NCI-H128 (cell line): ENCODE measurements at regions not wholly inside any gene's neighbourhood (a gene's known extent, or its start where the extent isn't known, plus 50 kb on each side); places are given as distances from the start of the nearest gene placed in this dataset.

Source experiments
- DNase-seq: peaks from one replicate; lab custom pipeline; 2025; ENCODE audit not compliant: unreplicated experiment; lab: John Stamatoyannopoulos, UW

DNA sequence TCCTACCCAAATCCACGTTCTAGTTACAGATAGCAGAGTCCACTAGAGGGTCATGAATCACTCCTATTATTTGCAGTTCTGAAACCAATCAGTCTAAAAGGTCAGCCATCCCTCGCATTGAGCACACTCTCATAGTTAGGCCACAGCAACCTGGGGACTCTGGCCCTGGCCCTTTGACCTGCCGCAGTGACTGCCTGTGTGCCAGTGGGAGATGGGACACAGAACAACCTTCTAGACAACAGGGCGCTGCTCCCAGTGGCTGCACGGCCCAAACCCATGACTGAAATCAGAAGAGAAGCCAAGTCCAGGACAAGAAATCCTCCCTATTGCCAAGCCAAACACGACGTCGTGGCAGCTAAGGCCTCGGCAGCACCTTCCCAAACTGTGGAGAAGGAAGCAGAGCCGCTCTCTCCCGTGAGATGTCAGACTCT, 158.5 kb downstream of the HERPUD2 start:
- DNase-seq, result no peak

DNA sequence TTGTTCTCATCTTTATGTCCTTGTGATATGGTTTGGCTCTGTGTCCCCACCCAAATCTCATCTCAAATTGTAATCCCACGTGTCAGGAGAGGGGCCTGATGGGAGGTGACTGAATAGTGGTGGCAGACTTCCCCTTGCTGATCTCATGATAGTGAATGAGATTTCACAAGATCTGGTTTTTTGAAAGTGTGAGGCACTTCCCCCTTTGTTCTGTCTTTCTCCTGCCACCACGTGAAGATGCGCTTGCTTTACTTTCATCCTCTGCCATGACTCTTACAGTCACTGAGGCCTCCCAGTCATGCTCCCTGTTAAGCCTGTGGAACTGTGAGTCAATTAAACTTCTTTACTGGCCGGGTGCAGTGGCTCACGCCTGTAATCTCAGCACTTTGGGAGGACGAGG, 161.0 kb downstream of the HERPUD2 start:
- DNase-seq, result no peak

DNA sequence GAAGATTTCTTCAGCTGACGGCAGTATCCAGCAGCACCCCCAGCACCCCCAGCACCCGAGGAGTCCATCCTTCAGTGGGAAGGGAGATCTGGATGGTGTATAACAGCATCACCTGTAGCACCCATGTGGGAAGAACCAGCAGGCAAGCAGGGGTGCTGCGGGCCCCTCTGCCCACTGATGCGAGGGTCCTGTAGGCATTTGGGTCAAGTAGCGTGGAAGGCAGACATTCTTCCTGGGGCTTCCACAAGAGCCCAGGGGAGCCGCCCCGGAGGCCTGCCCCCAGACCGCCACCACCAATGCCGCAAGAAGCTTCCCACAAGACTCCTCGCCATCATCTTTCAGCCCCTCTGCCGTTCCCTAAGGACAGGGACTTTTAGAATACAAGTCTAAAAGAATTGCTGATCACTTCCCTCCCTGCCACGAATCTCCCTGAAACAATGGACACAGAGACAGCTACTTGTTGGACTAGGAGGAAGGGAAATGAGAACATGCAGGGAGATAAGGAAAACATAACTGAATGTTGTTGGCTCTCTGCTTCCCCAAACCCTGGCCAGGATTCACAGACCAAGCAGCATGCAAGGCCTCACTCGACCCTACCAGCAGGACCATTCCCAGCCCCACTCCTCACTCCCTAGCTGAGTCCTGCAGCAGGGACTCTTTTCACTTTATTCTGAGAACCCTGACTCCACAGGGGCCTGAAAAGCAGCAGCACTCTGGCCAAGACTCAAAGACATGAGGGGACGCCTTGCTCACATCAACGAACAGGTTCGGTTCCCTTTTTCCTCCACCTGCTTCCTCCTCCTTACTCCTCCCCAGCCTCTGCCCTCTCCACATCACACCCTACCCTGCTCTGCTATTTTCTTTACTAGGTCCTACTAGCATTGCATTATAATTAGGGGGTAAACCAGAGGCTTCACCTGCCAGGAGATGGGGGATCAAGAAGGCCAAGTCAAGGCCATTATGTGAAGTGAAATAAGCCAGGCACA, 164.5 kb downstream of the HERPUD2 start:
- no peak for DNase-seq

DNA sequence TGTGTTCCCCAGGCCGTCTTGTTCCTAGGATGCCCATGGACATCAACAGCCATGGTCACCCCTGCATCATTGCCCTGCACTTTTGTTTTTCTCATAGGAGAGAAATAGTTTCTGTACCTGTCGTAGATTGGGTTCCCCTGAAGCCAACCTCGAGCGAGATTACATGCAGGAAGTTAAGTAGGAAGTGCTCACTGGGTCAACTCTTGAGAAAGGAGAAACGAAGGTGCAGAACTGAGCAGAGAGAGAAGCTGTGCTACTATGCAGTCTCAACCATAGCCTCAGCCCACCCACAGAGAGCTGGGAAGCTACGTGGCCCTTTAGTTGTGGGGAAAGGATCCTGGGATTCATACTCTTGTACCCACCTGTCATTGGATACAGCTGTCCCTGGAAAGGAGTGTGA, 165.2 kb downstream of the HERPUD2 start:
- no peak for DNase-seq

DNA sequence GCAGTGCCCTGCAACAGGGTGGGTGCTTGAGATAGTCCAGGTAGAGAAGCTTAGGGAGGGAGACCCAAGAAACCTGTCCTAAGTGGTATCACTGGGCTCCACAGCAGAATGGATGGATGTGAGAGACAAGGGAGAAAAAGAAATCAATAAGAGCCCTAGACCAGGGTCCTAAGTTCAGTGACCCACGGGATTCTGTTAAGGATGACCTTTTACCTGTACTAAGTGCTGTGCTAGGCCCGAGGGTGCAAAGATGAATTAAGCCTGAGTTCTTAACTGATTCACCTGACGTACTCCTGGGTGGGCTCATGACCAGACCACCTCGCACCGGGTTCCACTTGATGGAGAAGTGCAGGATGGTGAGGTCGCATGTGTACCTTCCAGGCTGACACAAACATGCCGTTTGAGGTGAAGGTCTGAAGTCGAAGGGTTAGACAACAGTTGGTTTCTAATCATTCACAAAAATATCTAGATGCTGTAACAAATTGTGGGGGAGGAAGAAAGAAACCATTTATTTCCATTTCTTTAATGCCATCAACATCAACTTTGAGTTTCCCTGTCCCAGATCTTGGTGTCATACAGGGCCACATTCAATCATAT, 166.5 kb downstream of the HERPUD2 start:
- no peak for DNase-seq

DNA sequence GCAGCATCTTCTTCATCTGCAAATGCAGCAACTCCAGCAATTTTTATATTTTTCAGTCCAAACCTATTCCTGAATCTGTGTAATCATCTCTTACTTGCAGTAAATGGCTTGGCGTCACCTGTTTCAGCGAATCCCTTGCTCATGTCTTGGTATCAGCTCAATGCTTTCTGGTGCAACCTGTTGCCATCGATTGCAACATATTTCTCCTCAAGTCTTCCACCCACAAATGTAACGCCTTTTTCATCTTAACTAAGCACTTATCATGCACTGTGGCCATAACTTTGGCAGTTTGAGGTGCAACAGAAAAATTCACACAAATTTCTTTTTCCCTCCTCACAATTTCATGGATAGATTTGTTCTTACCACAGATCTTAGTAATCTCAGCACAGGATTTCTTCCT, 168.3 kb downstream of the HERPUD2 start:
- no peak for DNase-seq

DNA sequence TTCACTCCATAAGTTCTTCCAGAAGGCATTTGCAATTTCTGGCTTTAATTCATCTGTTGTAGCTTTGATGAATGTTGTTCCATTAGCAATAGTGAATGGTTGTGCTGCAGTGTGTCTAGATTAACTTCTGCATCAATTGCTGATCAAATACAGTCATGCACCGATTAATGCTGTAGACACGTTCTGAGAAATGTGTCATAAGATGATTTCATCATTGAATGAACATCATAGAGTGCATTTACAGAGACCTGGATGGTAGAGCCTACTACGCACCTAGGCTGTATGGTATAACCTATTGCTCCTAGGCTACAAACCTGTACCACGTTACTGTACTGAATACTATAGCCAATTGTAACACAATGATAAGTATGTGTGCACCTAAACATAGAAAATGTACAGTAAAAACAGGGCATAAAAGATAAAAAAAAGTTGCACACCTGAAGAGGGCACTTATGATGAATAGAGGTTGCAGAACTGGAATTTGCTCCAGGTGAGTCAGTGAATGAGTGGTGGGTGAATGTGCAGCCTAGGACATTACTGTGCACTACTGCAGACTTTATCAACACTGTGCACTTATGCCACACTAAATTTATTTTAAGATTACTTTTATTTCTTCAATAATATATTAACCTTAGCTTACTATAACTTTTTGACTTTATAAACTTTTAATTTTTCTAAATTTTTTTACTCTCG, 170.7 kb downstream of the HERPUD2 start:
- no peak for DNase-seq

DNA sequence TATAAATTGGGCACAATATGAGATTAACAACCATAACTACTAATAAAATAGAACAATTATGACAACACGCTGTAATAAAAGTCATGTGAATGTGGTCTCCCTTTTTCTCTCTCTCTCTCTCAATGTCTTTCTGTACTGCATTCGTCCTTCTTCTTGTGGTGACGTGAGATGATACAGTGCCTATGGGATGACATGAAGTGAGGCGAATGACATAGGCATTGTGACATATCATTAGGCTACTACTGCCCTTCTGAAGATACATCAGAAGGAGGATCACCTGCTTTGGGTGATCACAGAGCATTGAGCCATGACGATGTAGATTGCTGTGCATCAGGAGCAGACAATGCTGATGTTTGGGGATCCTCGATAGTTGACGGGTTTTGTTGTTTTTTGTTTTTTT, 171.6 kb downstream of the HERPUD2 start:
- no peak for DNase-seq

DNA sequence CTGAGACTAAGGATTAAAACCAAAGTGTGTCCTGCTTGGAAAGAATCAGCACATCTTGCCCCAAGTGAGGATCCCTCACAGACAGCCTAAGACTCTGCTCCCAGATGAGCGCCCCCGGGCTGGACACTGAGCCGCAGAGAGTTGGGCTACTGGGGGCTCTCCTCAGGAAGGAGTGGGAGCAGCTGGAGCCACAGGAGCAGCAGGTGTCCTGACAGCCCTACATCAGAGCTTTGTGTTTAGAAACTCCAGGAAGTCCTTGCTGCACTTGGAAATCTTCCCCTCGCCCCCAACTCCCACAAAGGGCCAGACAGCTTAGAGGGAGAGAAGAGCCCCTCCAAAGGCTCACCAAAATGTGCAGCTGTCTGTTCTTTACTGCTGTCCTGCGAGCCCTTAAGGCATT, 172.2 kb downstream of the HERPUD2 start:
- no peak for DNase-seq

DNA sequence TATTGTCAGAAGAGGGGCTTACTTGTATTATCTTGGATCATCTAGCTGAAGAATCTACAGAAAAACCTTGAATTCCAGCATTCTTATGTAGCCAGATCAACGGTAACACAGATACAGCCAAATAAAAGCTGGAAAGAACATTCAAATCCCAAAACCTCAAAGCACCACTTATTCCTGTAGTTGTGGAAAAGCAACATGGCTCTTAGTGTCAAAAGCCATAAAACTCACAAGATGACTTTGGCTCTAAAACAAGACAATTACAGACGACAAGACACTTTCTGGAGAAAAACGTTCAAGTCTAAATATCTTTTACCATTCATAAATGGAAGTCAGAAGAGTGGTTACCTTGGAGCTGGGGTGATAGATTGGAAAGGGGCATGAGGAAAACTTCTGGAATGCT, 173.0 kb downstream of the HERPUD2 start:
- DNase-seq, result no peak

DNA sequence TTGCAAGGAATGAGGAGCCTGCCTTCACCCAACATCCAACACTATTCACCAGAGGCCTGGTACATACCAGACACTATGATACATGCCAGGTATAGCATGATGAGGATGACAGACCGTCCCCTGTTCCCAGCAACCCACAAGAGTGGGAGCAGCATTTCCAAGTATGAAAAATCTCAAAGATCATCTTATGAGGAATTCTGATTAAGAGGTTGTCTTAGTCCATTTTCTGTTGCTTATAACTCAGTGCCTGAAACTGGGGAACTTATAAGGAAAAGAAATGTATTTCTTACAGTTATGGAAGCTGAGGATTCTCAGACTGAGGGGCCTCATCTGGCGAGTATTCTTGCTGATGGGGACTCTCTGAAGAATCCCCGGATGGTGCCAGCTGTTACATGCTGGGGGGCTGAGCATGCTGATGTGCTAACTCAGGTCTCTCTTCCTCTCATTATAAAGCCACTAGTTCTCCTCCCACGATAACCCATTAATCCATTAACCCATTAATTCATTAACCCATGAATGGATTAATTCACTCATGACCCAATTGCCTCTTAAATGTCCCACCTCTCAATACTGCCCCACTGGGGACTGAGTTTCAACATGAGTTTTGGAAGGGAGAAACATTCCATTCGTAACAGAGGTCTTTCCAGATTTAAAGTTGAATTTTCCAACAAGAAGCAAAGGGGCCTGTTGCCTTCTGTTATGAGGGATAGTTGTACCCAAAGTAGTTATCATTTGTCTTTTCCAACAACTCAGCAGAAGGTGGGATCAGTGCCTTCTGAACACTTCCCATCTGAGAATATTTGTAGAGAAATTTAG, 173.9 kb downstream of the HERPUD2 start:
- no peak for DNase-seq

DNA sequence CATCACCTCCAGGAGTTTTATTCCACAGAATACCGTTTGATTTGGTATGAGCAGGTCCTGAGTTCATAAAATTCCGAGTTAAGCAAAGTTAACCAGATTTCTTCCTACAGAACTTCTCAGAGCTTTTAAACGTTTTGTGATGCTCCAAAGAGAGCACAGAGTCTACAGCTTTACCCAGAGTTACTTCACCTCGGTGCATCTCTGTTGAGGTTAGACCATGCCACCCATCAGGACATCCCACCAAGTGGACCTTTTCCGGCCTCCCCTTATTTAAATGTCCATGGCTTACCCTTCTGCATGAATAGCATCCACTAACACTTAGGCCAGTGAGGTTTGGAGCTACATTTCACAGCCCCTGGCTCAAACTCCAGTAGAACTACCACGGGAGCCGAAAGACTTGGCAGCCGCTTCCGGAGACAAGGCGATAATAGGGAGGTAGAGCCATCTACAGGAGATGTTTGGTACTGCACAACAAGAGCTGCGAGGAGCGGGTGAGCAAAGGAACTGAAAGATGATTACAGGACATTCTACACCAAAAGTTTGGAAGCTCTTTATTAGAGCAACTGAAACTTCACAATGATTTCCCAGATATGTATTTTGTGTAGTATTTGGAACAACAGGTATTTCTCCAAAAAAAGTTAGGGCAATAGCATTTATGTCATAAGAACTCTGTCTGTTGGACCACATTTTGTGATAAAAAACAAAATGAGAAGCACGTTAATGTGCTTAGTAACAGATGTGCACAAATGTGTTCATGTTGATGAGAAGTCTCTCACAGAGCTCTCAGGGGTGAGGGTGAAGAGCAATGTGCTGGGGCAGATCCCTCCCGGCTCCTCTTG, 174.7 kb downstream of the HERPUD2 start:
- peak; percentile 49 for DNase-seq

DNA sequence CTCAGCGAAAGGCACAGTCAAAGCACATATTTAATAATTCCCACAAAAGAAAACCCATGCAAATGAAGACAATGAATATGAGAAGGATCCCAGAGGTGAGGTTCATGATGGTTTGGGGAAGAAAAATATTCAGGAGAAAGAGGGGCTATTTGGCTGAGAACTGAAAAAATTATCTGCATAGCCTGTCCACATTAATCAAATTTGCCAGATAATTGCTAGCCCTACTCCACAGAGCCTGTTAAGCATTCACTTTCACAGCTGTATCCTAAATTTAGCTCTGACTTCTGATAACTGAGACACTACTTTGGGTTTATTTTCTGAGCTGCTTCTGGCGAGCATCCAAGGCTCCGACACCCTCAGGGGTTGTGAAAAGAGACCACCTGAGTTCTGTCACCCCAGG, 176.2 kb downstream of the HERPUD2 start:
- no peak for DNase-seq

DNA sequence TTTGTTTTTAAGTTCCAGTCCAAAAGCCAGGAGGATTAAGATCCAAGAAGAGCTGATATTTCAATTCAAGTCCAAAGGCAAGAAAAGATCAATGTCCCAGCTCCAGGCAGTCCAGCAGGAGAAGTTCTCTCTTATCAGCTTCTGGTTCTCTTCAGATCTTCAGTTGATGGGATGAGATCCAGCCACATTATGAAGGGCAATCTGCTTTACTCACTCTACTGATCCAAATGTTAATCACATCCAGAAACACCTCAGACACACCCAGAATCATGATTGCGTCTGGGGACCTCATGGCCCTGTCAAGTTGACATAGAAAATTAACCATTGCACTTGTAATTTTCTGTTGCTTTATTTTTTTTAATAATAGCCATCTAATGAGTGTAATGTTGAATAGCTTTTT, 178.4 kb downstream of the HERPUD2 start:
- DNase-seq, result no peak

DNA sequence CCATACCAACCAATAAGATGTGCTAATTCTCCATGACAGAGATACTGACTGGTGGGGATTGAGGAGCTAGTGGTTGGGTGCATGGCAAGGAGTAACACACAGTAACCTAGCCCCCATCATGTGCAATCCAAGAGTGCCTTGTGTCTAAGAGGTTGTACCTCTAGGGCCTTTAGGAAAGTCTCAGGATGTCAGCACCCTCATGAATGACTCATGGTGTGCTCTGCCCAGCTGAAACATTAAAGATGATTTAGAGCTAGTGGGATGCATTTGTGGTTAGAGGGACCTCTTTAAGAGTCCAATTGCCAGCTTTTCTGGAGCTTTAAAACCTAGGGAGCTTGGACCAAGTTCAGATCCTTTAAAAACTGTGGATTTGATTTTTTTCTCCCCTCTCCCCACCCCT, 181.1 kb downstream of the HERPUD2 start:
- no peak for DNase-seq

DNA sequence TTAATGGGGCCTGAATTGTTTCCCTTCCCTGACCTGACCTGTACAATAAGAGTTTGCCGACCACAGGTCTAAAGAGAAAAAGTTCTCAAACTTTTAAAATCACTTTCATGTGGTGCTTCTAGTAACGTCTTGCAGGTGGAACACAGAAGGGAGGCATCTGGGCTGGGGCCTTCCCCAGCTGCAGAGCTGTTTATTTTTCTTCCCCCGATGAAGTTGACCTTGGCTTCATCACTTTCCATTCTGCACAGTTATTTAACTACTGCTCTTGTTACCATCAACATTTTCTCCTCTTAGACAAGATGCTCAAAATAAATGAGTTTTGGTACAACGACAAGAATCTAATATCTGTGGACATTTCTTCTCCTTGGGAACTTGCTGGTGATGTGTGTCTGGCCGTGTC, 181.7 kb downstream of the HERPUD2 start:
- no peak for DNase-seq

DNA sequence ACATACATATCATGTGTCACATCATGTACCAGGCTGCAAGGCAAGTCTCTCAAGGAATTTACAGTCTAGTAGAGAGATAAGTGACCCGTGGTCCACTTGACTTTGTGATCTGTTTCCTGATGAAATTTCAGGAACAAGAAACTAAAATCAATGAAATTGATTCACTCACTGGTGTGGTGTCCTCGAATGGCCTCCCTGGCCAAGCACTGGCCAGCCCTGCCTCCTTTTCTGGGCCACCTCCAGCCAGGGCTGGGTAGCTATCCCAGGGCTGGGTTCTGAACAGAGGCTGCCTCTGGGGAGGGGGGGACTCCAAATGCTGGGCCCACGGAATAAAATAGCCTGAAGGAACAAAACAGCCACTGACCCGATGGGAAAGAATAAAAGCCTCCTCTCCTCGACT, 182.2 kb downstream of the HERPUD2 start:
- DNase-seq, result no peak

DNA sequence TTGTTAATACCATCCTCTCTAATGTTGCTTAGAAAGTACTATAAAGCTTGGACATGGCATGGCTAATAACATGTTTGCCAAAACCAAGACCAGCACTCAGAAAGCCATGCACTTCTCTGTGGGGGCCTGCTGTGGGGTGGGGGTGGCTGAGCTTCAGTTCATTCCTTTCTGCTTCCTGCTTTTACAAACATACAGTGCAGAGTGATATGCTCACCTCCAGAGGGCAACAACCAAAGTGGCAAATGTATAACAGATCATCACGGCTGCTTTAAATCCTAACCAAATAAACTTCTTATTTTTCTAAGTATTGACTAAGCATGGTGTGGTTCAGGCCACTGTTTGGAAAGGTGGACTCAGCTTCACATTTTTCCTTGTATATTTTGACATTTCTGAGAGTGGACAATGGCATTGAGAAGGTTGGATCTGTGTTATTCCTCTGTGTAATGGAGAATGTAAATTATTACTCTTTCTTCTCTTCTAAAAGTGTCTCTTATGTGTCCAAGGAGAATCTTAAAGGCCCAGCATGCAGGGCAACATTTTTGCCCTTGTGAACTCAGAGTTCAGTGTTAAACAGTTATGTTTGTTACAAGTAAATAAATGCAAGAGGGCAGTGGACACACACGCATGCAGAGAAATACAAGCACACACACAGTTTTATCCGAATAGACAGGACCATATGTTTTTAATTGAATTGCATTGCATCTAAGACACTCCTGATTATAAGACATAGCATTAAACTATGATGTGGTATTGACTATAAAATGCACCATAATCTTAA, 186.1 kb downstream of the HERPUD2 start:
- no peak for DNase-seq

DNA sequence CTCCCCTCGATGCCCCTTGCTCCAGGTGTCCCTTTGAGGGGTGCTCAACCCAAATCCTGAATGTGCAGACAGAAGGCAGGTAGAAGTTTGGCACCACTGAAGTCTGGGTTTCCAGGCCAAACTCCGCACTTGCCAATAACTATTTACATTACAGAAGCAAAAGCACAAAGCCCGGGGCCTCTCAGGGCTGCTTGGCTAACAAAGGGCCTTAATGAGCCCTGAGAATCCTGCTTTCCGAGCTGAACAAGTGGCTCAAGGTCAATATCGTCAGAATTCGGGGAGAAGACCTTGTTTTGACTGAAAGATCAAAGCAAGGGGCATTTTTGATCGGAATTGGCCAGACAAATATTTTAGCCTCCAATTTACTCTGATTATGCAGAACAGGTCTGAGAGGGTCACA, 189.9 kb downstream of the HERPUD2 start:
- DNase-seq, result no peak
